ENCODE measurements at regions not wholly inside any gene's neighbourhood (a gene's known extent, or its start where the extent isn't known, plus 50 kb on each side); places are given as distances from the start of the nearest gene placed in this dataset.
"Not testable (repeated sequence)": the region's sequence is repeated elsewhere in the genome, so short reads cannot be mapped to it uniquely, and the experiment has no call there.

DNA sequence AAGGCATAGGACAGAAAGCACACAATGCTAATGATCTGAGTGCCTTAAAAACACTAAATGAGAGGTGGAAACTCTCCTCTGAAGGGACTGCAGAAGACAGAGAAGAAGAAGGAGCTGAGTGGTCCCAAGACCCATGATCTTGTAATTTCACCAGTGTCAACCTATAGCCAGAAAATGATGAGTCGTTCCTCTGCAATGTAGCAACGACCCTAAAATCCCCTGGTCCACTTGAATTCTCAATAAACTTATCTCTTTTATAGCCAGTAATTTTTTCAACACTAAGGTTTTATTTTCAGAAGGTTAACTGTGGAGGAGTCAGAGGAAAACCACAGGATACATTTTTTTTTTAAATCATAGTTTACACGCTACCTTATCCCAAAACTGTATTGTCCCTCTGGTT is 490.6 kb upstream of the MARCKS start:
- TF ChIP-seq, protein P1, sequence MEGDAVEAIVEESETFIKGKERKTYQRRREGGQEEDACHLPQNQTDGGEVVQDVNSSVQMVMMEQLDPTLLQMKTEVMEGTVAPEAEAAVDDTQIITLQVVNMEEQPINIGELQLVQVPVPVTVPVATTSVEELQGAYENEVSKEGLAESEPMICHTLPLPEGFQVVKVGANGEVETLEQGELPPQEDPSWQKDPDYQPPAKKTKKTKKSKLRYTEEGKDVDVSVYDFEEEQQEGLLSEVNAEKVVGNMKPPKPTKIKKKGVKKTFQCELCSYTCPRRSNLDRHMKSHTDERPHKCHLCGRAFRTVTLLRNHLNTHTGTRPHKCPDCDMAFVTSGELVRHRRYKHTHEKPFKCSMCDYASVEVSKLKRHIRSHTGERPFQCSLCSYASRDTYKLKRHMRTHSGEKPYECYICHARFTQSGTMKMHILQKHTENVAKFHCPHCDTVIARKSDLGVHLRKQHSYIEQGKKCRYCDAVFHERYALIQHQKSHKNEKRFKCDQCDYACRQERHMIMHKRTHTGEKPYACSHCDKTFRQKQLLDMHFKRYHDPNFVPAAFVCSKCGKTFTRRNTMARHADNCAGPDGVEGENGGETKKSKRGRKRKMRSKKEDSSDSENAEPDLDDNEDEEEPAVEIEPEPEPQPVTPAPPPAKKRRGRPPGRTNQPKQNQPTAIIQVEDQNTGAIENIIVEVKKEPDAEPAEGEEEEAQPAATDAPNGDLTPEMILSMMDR (IDR thresholded peaks at IDR 0.05) = no peak
- no peak overlapping the region for H3K4me3 ChIP-seq
- DNase-seq = no peak
- H3K27ac ChIP-seq = no peak overlapping the region
- no peaks in the 10 kb centered on the region for H3K36me3 ChIP-seq
- no peaks in the 10 kb centered on the region for H3K9me3 ChIP-seq
- H3K27me3 ChIP-seq = no peaks in the 10 kb centered on the region
- WGBS, 3 donors = 57 to 63% (median 62%) methylated on average over 3 of the region's 3 CpGs
- no peaks in the 10 kb centered on the region for H3K4me1 ChIP-seq (ENCODE audit: insufficient read depth)
- intact Hi-C loops (cut with DNase I) = no loop called here

DNA sequence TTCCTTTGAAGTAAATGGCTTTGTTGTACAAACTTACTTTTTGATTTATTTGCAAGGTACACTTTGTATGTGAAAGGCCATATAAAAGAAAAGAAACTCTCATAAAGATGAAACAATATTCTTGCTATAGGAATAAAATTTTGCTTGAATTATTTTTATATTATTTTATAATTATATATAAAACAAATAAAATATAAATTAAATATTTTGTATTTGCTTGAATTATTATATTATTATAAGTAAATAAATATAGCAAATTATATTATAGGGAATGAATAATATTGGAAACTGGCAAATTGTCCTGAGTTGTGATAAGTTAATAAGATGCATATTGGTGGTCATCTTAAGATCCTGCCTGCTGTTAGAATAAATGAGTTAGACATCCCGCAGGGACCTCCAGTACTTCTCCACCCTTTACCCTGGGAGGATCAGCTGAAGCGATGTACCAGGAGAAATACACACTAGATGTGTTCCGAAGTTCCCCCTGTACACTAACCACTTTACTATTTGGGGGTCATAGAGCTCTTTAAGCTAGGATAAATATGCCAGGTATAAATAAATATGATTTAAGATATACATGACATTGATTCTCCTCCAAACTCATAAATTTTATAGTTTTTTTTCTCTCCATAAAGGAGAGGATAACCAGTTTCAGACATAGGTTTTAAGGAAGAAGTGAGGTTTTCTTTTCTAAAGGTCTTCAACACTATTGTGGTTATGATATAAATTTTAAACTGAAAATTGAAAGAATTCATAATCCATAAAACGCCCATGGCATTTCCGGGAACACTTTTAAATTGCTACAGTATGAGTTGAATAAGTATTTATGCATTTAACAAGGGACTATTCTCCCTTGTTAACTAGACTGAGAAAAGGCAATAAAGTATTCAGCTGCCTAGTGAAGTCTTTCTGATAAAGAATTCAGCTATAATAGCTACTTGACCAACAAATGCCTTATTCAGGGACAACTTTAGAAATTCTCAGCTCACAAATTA is 486.3 kb upstream of the MARCKS start:
- no peaks in the 10 kb centered on the region for H3K36me3 ChIP-seq
- H3K9me3 ChIP-seq = no peaks in the 10 kb centered on the region
- 91 to 93% (median 92%) methylated on average over 5 of the region's 5 CpGs for WGBS, 3 donors
- DNase-seq = no peak
- H3K4me3 ChIP-seq = no peak overlapping the region
- TF ChIP-seq POLR2A (IDR thresholded peaks at IDR 0.05) = no peak
- TF ChIP-seq, protein P1 (IDR thresholded peaks at IDR 0.05) = no peak
- no peak for TF ChIP-seq EP300 (IDR thresholded peaks at IDR 0.05)
- H3K27ac ChIP-seq = no peak overlapping the region
- H3K4me1 ChIP-seq (ENCODE audit: insufficient read depth) = no peaks in the 10 kb centered on the region
- intact Hi-C loops (cut with DNase I) = no loop called here
- no peaks in the 10 kb centered on the region for H3K27me3 ChIP-seq

DNA sequence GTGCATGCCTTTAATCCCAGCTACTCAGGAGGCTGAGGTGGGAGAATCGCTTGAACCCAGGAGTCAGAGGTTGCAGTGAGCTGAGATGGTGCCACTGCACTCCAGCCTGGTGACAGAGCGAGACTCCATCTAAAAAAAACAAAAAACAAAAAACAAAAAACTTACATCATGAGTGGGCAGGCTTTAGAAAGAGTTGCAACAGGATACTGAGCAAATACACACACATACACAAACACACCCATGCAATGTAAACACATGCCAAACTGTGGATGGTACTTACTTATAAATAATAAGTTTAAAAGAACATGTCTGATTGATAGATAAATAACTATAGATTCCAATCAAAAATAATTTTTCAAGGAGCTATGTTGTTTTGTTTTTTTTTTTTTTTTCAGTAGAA is 481.7 kb upstream of the MARCKS start:
- H3K27me3 ChIP-seq; DNase-seq; H3K9me3 ChIP-seq; H3K27ac ChIP-seq; H3K36me3 ChIP-seq; H3K4me3 ChIP-seq; H3K4me1 ChIP-seq (ENCODE audit: insufficient read depth); intact Hi-C loops (cut with DNase I): not testable (repeated sequence)
- WGBS, 3 donors = 95 to 100% (median 96%) methylated on average over 2 of the region's 2 CpGs

DNA sequence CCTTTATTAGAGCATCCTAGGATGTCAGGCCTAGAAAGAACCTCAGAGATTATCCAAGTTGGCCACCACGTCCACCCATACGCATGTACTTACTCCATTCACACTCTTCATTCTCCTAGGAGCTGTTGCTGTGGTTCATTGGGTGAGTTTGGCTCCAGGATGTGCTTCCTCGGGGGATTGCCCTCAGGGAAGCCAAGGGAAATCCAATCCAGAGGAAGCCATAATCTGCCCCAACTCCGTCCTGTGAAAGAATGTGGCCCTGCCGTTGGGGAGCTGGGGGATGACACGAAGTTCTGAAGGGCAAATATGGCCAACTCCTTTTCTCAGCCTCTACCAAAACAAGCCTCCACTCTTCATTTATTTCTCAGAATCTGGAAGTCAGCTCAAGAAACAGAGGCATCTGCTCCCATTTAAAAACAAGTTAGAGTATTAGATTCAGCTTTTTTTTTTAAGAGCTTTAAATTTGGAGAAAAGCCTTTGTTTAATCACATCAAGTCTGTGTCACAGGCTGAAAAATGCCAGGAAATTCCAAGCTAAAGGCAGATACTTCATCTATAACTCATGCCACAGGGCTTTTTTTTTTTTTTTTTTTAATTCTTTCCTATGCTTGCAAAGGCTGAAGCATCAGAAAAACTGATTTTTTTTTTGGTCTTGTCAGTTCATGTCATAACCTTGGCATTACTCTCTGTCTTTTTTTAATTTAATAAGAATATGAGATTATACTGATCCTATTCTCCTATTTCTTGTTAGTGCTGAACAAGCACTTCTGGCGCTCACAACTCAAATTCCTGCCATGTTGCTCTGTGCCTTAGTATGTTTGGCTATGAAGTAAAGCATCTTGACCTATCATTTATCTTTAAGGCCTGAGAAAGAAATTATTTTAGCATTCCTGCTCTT is 480.9 kb upstream of the MARCKS start:
- no peak overlapping the region for H3K27ac ChIP-seq
- H3K4me3 ChIP-seq = no peak overlapping the region
- 76 to 86% (median 85%) methylated on average over 7 of the region's 7 CpGs for WGBS, 3 donors
- no peaks in the 10 kb centered on the region for H3K27me3 ChIP-seq
- DNase-seq = no peak
- intact Hi-C loops (cut with DNase I) = no loop called here
- no peak for TF ChIP-seq POLR2A (IDR thresholded peaks at IDR 0.05)
- TF ChIP-seq, protein P1 (IDR thresholded peaks at IDR 0.05) = no peak
- no peak for TF ChIP-seq EP300 (IDR thresholded peaks at IDR 0.05)
- H3K9me3 ChIP-seq = no peaks in the 10 kb centered on the region
- no peaks in the 10 kb centered on the region for H3K36me3 ChIP-seq
- no peaks in the 10 kb centered on the region for H3K4me1 ChIP-seq (ENCODE audit: insufficient read depth)

Measured in ovary (tissue), 7 donors.